OCI-LY3 (cell line): ENCODE measurements at regions not wholly inside any gene's neighbourhood (a gene's known extent, or its start where the extent isn't known, plus 50 kb on each side); places are given as distances from the start of the nearest gene placed in this dataset.

Experiments
- CTCF ChIP-seq: fragments of 200-600, 300-600 bp; sonication (generic); IDR thresholded peaks from 2 replicates; pipeline ENCODE4 v1.5.1; 2014; ENCODE audit warnings: antibody characterized with exemption, low read length, low read depth
- EZH2phosphoT487 ChIP-seq: fragments of 200-600 bp; shearing (Covaris generic); IDR thresholded peaks from 2 replicates; pipeline ENCODE4 v1.6.1; 2018; ENCODE audit warnings: antibody characterized with exemption, mixed run types, low read depth

GRCh38 chr3:193943851-193944517 lies 192.0 kb upstream of the HES1 start:
- TF ChIP-seq CTCF (no peak), EZH2phosphoT487 (no peak)
